ES-I3 (cell line): ENCODE measurements at regions not wholly inside any gene's neighbourhood (a gene's known extent, or its start where the extent isn't known, plus 50 kb on each side); places are given as distances from the start of the nearest gene placed in this dataset.
"Not testable (repeated sequence)": the region's sequence is repeated elsewhere in the genome, so short reads cannot be mapped to it uniquely, and the experiment has no call there.

ENCODE experiments used
- H3K36me3 ChIP-seq: 2 replicates; pipeline ENCODE4 v1.6.1; 2013; ENCODE audit warnings: mild to moderate bottlenecking, low read length, control low read depth, moderate library complexity; ENCODE audit not compliant: insufficient read depth
- H3K4me1 ChIP-seq: 2 replicates; pipeline ENCODE4 v1.6.1; 2013; ENCODE audit warnings: mild to moderate bottlenecking, control low read depth, low read length; ENCODE audit not compliant: insufficient read depth
- H3K9ac ChIP-seq: 2 replicates; pipeline ENCODE4 v1.6.1; 2013; ENCODE audit warnings: low read depth, mild to moderate bottlenecking, low read length, moderate library complexity
- H3K9me3 ChIP-seq: 2 replicates; pipeline ENCODE4 v1.6.1; 2013; ENCODE audit warnings: mild to moderate bottlenecking, low read length, moderate library complexity; ENCODE audit not compliant: control insufficient read depth, insufficient read depth

- Histone ChIP-seq H3K4me1 (peaks cover 5% of the 10 kb centered on the region), H3K36me3 (no peaks in the 10 kb centered on the region), H3K9me3 (no peaks in the 10 kb centered on the region), H3K9ac (no peak overlapping the region)
Measured at GRCh38 chr1:184163674-184164465, 112.3 kb downstream of the TSEN15 start.

- H3K4me1 ChIP-seq = no peaks in the 10 kb centered on the region
- H3K9me3 ChIP-seq = no peaks in the 10 kb centered on the region
- H3K36me3 ChIP-seq = no peaks in the 10 kb centered on the region
- H3K9ac ChIP-seq = no peak overlapping the region
Measured at GRCh38 chr1:184164536-184164935, 113.0 kb downstream of the TSEN15 start.

- H3K9me3 ChIP-seq = no peaks in the 10 kb centered on the region
- H3K36me3 ChIP-seq = no peaks in the 10 kb centered on the region
- no peak overlapping the region for H3K9ac ChIP-seq
- H3K4me1 ChIP-seq = no peaks in the 10 kb centered on the region
Measured at GRCh38 chr1:184166485-184166884, 115.0 kb downstream of the TSEN15 start.

- no peaks in the 10 kb centered on the region for H3K4me1 ChIP-seq
- H3K9me3 ChIP-seq = no peaks in the 10 kb centered on the region
- no peaks in the 10 kb centered on the region for H3K36me3 ChIP-seq
- no peak overlapping the region for H3K9ac ChIP-seq
Measured at GRCh38 chr1:184167352-184167751, 115.8 kb downstream of the TSEN15 start.

- Histone ChIP-seq H3K4me1 (no peaks in the 10 kb centered on the region), H3K9me3 (no peaks in the 10 kb centered on the region), H3K36me3 (no peaks in the 10 kb centered on the region), H3K9ac (no peak overlapping the region)
Measured at GRCh38 chr1:184170719-184171118, 119.2 kb downstream of the TSEN15 start.

GRCh38 chr1:184176058-184176457 is 124.5 kb downstream of the TSEN15 start:
- Histone ChIP-seq H3K36me3 (no peaks in the 10 kb centered on the region), H3K4me1 (no peaks in the 10 kb centered on the region), H3K9ac (no peak overlapping the region), H3K9me3 (no peaks in the 10 kb centered on the region)

- H3K9ac ChIP-seq = no peak overlapping the region
- no peaks in the 10 kb centered on the region for H3K36me3 ChIP-seq
- H3K9me3 ChIP-seq = no peaks in the 10 kb centered on the region
- H3K4me1 ChIP-seq = no peaks in the 10 kb centered on the region
Measured at GRCh38 chr1:184181044-184181443, 129.5 kb downstream of the TSEN15 start.

- no peaks in the 10 kb centered on the region for H3K9me3 ChIP-seq
- no peaks in the 10 kb centered on the region for H3K4me1 ChIP-seq
- H3K36me3 ChIP-seq = no peaks in the 10 kb centered on the region
- H3K9ac ChIP-seq = no peak overlapping the region
Measured at GRCh38 chr1:184183919-184184318, 132.4 kb downstream of the TSEN15 start.

- not testable (repeated sequence) for H3K9ac ChIP-seq, H3K4me1 ChIP-seq, H3K36me3 ChIP-seq
Measured at GRCh38 chr1:184184614-184185013, 133.1 kb downstream of the TSEN15 start.

GRCh38 chr1:184185347-184185746 is 133.8 kb downstream of the TSEN15 start:
- no peak overlapping the region for H3K9ac ChIP-seq
- no peaks in the 10 kb centered on the region for H3K9me3 ChIP-seq
- no peaks in the 10 kb centered on the region for H3K36me3 ChIP-seq
- no peaks in the 10 kb centered on the region for H3K4me1 ChIP-seq

More at GRCh38 chr1:184184614-184185013, 133.1 kb downstream of the TSEN15 start:
- not testable (repeated sequence) for H3K9me3 ChIP-seq

- Histone ChIP-seq H3K4me1 (no peaks in the 10 kb centered on the region), H3K36me3 (no peaks in the 10 kb centered on the region), H3K9me3 (no peaks in the 10 kb centered on the region), H3K9ac (no peak overlapping the region)
Measured at GRCh38 chr1:184186167-184186566, 134.6 kb downstream of the TSEN15 start.

GRCh38 chr1:184187097-184187496 is 135.6 kb downstream of the TSEN15 start:
- H3K4me1 ChIP-seq = no peaks in the 10 kb centered on the region
- H3K9ac ChIP-seq = no peak overlapping the region
- no peaks in the 10 kb centered on the region for H3K9me3 ChIP-seq
- H3K36me3 ChIP-seq = no peaks in the 10 kb centered on the region

- H3K9ac ChIP-seq = no peak overlapping the region
- no peaks in the 10 kb centered on the region for H3K36me3 ChIP-seq
- H3K4me1 ChIP-seq = no peaks in the 10 kb centered on the region
- H3K9me3 ChIP-seq = no peaks in the 10 kb centered on the region
Measured at GRCh38 chr1:184188037-184188436, 136.5 kb downstream of the TSEN15 start.

- Histone ChIP-seq H3K4me1 (no peaks in the 10 kb centered on the region), H3K36me3 (no peaks in the 10 kb centered on the region), H3K9me3 (no peaks in the 10 kb centered on the region), H3K9ac (no peak overlapping the region)
Measured at GRCh38 chr1:184189361-184189760, 137.8 kb downstream of the TSEN15 start.

- H3K36me3 ChIP-seq = no peaks in the 10 kb centered on the region
Measured at GRCh38 chr1:184190616-184191015, 139.1 kb downstream of the TSEN15 start.

More at GRCh38 chr1:184190616-184191015, 139.1 kb downstream of the TSEN15 start:
- no peak overlapping the region for H3K9ac ChIP-seq
- H3K9me3 ChIP-seq = no peaks in the 10 kb centered on the region
- H3K4me1 ChIP-seq = no peaks in the 10 kb centered on the region
